Thoracic aorta (tissue), 2 donors: ENCODE measurements at regions not wholly inside any gene's neighbourhood (a gene's known extent, or its start where the extent isn't known, plus 50 kb on each side); places are given as distances from the start of the nearest gene placed in this dataset.

Source experiments
- ATAC-seq: fragments of 150-250 bp; one replicate; pipeline ENCODE4 v1.8.0; 2017; ENCODE audit warnings: low read depth; ENCODE audit not compliant: insufficient number of reproducible peaks, low FRiP score
- DNase-seq: peaks from one replicate; pipeline ENCODE4 v3.0.0-alpha.2; 2020; ENCODE audit warnings: low spot score
- H3K27ac ChIP-seq, 2 donors: fragments of 200-600 bp; sonication (generic); 1 replicate in 1 of 2; 2 replicates in 1 of 2; pipeline ENCODE4 v1.5.1; 2016; ENCODE audit warnings: mild to moderate bottlenecking in 2 of 2, moderate library complexity in 2 of 2
- H3K27me3 ChIP-seq: fragments of 200-600 bp; sonication (generic); replicated peaks from 2 replicates; pipeline ENCODE4 v1.6.0; 2016; ENCODE audit warnings: mild to moderate bottlenecking; ENCODE audit not compliant: insufficient read depth
- H3K36me3 ChIP-seq: fragments of 200-600 bp; sonication (generic); one replicate; pipeline ENCODE4 v1.5.1; 2016
- H3K4me1 ChIP-seq, 2 donors: fragments of 200-600 bp; sonication (generic); 1 replicate in 1 of 2; 2 replicates in 1 of 2; pipeline versions ENCODE4 v1.5.1 to v1.6.0; 2016; ENCODE audit warnings: low read depth in 2 of 2, mild to moderate bottlenecking in 1 of 2; ENCODE audit not compliant: control insufficient read depth in 1 of 2
- H3K4me3 ChIP-seq: fragments of 200-600 bp; sonication (generic); 2 replicates; pipeline ENCODE4 v1.5.1; 2016; ENCODE audit warnings: mild to moderate bottlenecking
- H3K9me3 ChIP-seq: fragments of 200-600 bp; sonication (generic); 2 replicates; pipeline ENCODE4 v1.5.1; 2016
- CTCF ChIP-seq: fragments of 200-600 bp; sonication (generic); IDR thresholded peaks from one replicate; pipeline ENCODE4 v1.5.1; 2019; ENCODE audit warnings: antibody characterized with exemption

- Histone ChIP-seq H3K9me3 (no peaks in the 10 kb centered on the region), H3K27me3 (no peaks in the 10 kb centered on the region), H3K4me3 (no peak overlapping the region), H3K27ac (no peak overlapping the region), H3K4me1 (peaks cover 0 to 14% of the 10 kb centered on the region in 2 donors), H3K36me3 (no peaks in the 10 kb centered on the region)
- DNase-seq (no peak), ATAC-seq (no peak)
- TF ChIP-seq CTCF: no peak
These were observed 227.1 kb upstream of the CD96 start for GRCh38 chr3:111314898-111315297.

DNA sequence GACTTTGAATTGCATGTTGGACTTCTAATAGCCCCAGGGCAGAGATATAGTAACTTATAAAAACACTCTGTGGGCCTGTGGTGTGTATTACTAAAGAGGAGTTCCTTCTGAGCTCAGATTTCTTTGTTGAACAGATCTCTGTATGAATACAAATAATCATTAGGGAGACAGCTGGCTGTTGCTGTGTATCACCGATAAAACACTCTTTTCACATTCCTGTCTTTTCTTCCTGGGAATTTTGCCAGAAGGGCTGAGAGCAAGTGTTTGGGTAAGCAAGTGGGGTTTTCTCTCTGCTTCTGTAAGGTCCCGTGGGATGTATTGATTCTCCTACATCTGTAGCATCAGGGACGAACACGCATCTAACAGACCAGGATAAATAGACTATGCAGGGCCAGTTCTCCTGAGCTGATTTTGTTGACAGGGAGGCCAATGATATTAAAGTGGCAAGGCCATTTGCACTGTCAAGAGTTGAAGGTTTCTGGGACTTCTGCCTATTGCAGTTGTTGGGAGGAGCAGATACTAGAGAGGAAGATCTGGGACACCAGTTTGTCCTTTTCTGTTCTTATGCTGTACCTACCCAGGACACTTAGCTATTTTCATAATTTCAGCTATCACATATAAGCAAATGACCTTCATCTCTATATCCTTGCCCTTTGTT, 225.9 kb upstream of the CD96 start:
- peaks cover 0 to 14% of the 10 kb centered on the region in 2 donors for H3K4me1 ChIP-seq
- no peaks in the 10 kb centered on the region for H3K9me3 ChIP-seq
- TF ChIP-seq CTCF: no peak
- H3K27me3 ChIP-seq: no peaks in the 10 kb centered on the region
- H3K27ac ChIP-seq: no peak overlapping the region
- no peak for ATAC-seq
- DNase-seq: no peak
- H3K4me3 ChIP-seq: no peak overlapping the region
- no peaks in the 10 kb centered on the region for H3K36me3 ChIP-seq

DNA sequence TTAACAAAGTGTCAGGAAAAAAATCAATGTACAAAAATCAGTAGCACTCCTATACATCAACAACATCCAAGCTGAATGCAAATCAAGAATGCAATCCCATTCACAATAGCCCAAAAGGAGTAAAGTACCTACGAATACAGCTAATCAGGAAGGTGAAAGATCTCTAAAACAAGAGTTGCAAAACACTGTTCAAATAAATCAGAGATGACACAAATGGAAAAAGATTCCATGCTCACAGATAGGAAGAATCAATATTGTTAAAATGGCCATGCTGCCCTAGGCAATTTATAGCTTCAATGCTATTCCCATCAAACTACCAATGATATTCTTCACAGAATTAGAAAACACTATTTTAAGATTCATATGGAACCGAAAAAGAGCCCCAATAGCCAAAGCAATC, 223.7 kb upstream of the CD96 start:
- Histone ChIP-seq H3K4me1 (peaks cover 0 to 14% of the 10 kb centered on the region in 2 donors), H3K9me3 (no peaks in the 10 kb centered on the region), H3K27me3 (no peaks in the 10 kb centered on the region), H3K27ac (no peak overlapping the region), H3K36me3 (no peaks in the 10 kb centered on the region), H3K4me3 (no peak overlapping the region)
- DNase-seq (no peak), ATAC-seq (no peak)
- no peak for TF ChIP-seq CTCF

DNA sequence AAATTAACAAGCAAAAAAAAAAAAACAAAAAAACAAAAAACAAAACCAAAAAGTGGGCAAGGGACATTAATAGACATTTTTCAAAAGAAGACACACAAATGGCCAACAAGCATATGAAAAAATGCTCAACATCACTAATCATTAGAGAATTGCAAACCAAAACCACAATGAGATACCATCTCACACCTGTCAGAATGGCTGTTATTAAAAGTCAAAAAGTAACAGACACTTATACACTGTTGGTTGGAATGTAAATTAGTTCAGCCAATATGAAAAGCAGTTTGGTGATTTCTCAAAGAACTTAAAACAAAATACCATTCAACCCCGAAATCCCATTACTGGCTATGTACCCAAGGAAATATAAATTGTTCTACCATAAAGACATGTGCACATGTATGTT, 222.4 kb upstream of the CD96 start:
- ATAC-seq: no peak

GRCh38 chr3:111321786-111322185, 220.2 kb upstream of the CD96 start:
- peaks cover 0 to 5% of the 10 kb centered on the region in 2 donors for H3K4me1 ChIP-seq
- TF ChIP-seq CTCF: no peak
- no peaks in the 10 kb centered on the region for H3K27me3 ChIP-seq
- ATAC-seq (no peak), DNase-seq (no peak)
- H3K9me3 ChIP-seq: no peaks in the 10 kb centered on the region
- H3K27ac ChIP-seq: no peak overlapping the region
- H3K36me3 ChIP-seq: no peaks in the 10 kb centered on the region
- no peak overlapping the region for H3K4me3 ChIP-seq

More for the DNA sequence above, 222.4 kb upstream of the CD96 start:
- Histone ChIP-seq H3K27me3 (no peaks in the 10 kb centered on the region), H3K36me3 (no peaks in the 10 kb centered on the region), H3K4me3 (no peak overlapping the region), H3K9me3 (no peaks in the 10 kb centered on the region), H3K27ac (no peak overlapping the region), H3K4me1 (peaks cover 0 to 18% of the 10 kb centered on the region in 2 donors)
- no peak for DNase-seq
- TF ChIP-seq CTCF: no peak
